ENCODE measurements at regions not wholly inside any gene's neighbourhood (a gene's known extent, or its start where the extent isn't known, plus 50 kb on each side); places are given as distances from the start of the nearest gene placed in this dataset.
"Not testable (repeated sequence)": the region's sequence is repeated elsewhere in the genome, so short reads cannot be mapped to it uniquely, and the experiment has no call there.

DNA sequence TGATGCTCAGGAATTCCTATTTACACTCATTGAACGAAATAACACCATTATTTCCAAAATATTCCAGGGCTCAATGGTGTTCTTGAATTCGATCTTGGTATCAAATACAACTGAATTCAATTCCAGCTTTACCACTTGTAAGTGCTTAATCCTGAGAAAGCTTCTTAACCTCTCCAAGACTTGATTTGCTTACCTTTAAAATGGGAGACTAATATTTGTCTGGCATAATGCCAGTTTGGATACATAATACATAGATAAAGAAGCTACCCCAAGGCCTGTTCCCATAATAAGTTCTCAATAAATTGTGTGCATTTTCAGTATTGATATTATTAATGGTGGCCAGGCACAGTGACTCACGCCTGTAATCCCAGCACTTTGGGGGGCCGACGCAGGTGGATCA, 368.9 kb upstream of the MAF start:
- DNase-seq, result no peak

DNA sequence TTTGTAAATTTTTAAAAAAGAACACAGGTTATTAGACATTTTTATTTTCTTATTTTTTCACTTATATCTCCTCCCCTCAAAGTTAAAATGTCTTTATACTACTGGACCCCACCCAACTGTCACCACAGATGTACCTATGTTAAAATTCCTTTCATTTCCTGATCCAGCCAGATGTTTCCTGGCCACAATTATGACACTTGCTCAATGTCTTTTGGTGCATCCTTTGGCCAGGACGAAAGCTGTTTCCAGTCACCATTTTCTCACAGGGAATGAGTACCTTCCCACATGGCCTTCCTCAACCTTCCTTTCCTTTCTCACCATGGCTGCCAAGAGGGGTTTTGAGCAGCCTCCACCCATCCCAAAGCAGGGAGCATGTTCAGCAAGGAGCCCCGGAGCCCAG, 365.7 kb upstream of the MAF start:
- no peak for DNase-seq

GRCh38 chr16:79965718-79966117, 365.2 kb upstream of the MAF start:
- DNase-seq, result no peak

- no peak for DNase-seq
These were observed 363.6 kb upstream of the MAF start for GRCh38 chr16:79964104-79964503.

- DNase-seq, result no peak
These were observed 362.4 kb upstream of the MAF start for GRCh38 chr16:79962962-79963361.

- no peak for DNase-seq
These were observed 358.7 kb upstream of the MAF start for GRCh38 chr16:79959226-79959625.

GRCh38 chr16:79954921-79955705, 354.6 kb upstream of the MAF start:
- DNase-seq, result no peak

DNA sequence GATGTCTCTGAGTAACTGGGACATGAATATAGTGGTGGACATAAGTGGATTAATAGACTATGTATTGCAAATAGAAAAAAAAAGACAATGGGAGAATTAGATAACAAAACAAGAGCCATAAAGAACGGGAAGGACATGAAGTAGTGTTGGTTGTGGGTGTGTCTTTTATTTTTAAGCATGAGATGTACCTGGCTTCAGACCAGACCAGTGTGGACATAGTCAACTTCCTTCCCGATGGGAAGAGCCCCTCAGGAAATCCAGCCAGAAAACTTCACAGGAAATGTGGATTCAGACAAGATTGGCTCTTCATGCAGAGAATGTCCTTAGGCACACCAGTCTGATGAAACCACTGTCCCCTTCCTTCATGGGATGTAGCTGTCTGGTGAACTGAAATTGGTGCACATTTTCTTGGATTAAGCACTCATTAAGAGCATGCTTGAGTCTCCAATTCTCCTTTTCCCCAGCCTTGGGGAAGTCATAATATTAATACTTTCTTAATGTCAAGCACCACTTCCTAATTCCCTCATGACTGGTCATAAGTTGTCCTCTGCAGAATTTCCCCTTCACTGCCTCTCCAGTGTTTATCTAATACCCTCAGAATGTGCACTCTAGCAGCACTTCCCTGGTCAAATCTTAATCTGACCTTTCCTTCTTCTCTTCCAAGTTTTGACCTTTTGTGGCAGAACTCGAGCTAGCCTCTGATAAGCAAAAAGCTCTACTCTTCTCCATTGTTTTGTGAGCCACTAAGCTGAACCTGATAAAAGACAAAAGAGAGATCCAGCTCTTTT, 350.6 kb upstream of the MAF start:
- DNase-seq, result no peak

- no peak for DNase-seq
These were observed 348.9 kb upstream of the MAF start for GRCh38 chr16:79949417-79949816.

DNA sequence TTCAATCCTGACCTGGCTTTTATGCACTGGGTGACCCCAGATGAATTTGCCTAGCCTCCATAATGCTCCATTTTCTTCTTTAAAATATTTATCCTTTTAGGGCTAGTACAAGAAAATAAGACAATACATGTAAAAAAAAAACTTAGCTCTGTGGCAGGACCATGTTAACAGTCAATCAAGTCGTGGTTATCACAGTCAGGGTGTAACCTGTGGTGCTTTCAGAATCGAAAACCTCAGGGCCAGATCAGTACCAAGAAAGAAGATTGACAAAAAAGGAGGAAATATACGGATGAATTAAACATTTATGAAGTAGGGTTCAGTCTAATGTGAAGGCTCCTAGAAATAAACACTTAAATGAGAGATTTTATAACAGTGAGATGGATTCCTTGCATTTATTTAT, 347.2 kb upstream of the MAF start:
- DNase-seq, result no peak

DNA sequence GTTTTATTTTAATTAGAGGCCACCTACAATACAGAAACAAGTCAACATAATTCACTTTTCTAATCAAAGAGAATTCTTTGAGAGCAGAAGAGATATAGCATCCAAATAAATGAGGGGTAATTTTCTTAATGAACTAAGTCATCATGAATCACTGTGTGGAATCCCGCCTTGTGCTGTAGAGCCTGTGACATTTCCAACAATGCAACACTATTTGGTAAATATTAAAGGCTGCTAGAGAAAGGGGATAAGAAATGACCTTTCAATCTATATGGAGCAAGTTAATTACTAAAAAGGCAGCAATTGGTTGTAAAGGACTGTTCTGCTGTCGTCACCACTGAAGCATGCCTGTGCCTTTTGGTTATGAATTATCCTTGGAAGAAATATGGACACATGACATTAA, 345.7 kb upstream of the MAF start:
- no peak for DNase-seq

DNA sequence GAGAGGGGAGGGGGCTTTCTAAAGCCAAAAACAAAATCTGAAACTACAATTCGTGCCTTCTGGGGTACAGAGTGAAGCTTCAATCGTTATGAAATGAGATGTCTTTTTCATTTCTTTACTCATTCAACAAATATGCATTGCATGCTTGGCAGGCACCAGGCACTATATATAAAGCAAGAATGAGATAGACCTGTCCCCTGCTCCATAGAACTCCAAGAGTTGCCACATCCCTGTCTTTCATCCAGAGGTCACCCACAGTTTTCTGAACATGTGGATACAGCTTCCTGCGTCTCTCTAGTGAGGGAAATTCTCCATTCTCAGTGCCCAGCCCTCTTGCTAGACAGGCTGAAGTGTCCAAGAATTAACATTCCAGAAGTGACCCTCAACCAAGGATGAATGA, 343.2 kb upstream of the MAF start:
- no peak for DNase-seq

DNA sequence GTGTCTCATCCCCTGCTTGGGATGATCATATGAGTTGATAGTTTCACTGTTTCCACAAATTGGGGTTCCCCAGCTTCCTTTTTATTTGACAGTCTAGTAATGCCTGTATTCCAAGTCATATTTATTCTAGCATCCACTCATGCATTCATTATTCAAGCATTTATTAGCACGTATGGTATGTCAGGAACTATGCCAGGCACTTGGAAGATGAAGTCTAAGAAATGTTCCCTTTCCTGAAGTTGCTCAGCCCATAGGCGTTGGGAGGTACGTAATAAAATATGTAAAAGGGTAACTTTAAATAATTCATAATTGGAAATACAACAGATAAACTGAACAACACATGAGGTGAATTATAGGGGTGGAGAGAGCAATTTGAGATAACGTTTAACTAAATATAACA, 338.0 kb upstream of the MAF start:
- DNase-seq, result no peak

- not testable (repeated sequence) for DNase-seq
These were observed 337.1 kb upstream of the MAF start for GRCh38 chr16:79937671-79938070.

GRCh38 chr16:79933603-79934002, 333.1 kb upstream of the MAF start:
- DNase-seq, result no peak

DNA sequence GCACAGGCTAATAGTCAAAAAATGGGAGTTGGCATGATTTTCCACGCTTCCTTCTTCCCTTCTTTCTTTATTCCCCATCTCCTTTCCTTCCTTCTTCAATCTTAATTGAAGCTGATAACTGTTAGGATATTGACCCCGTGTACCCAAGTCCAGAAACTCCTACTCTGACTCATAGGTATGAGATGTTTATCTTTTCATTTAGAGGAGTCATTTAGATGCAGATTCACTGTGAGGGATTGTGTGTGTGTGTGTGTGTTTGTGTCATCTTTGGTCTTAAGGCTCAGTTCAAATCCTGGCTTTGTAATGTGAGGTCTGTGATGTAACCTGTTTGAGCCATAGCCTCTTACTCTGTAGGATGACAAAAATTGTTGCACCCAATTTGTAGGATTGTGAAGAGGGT, 332.0 kb upstream of the MAF start:
- DNase-seq, result no peak

GRCh38 chr16:79931721-79932120, 331.2 kb upstream of the MAF start:
- no peak for DNase-seq

DNA sequence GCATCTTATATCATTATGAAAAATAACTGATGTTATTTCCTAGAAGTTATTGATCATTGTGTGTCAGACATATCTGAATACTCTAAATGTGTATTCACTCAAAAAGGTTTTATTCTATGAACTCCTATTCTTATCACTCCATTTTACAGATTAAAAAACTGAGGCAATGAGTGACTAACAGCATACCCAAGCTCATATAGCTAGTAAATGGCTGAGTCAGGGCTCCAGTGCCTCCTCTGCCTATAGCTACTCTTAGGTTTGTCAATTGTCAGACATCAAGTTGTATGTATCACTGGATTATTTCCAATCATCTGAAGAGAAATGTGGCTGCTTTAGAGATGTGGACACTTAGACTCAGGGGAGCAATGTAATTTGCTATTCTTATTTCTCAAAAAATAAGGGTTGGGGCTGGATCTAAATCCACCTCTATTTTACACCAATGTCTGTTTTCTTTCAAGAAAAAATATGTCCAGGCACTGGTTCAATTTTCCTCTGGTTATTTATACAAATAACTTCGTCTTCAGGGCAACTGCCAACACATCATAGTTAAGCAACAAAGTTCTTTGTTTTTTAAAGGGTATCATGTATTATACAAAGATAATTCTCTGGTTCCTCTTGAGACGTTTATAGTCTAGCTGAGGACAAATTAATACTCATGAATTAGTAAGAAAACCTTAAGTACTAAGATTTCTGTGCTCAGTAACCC, 328.9 kb upstream of the MAF start:
- DNase-seq, result no peak

GRCh38 chr16:79928142-79928873, 327.8 kb upstream of the MAF start:
- no peak for DNase-seq

DNA sequence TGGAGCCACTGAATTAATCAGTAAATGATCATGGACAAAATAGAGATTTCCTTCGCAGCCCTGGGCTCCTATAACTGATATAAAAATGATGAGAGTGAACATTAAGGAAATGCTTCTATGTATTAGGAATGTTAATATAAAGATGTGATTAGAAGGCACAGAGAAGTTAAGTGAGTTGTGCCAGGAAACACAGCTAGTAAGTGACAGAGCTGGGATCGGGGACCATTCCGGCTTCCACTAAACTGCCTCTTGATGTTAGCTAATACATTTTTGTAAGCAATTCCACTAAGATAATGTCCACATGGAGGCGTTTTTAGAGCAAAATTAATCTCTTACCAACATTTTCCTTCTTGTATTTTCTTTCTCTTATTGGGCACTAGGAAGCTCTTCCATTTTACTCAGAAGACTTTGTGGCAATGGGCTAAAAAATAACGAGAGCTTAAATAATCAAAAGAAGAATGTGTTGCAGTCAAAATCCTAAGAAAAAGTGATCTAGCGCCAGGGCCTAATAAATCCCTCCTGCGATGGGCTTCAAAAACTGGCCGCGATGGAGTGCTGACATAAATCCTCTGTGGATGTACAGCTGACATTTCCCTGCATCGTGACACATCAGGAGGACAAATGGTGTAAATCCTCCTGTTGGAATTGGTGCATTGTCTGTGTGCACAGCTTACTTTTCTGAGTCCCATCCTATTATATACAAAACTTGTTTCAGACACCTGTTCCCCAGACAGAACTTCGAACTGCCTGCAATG, 326.1 kb upstream of the MAF start:
- no peak for DNase-seq

DNA sequence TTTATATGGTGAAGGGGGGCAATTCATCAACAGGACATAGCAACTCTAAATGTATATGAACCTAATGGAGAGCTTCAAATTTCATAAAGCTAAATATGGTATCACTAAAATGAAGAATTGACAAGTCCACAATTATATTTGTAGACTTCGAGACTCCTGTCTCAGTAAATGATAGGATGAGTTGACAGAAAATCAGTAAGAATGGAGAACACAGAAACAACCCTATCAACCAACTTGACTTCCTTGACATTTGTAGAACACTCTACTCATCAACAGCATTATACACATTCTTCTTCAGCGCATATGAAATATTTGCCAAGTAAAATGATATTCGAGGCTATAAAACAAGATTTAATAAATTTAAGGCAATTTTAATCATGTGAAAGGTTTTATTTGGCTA, 322.9 kb upstream of the MAF start:
- no peak for DNase-seq

DNA sequence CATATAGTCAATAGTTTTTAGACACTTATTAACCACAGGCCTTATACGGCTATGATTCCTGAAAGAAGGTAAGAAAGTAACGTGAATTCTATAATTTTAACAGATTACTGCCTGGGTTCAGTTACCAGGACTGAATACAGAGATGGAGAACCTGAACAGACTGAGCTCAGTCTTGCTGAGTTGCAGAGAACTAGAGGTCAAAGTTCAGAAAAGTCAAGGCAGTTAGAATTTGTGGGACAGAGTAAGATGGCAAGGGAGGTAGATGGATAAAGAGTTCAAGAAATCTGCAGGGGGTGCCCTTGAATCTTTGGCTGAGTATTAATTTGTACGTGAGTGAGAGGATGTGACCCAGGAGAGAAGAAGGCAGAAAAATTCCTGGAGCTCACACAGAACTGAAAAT, 320.1 kb upstream of the MAF start:
- DNase-seq, result no peak

Data from stimulated activated naive CD4-positive, alpha-beta T cell treated with Interleukin-2 at 50 U/mL for 16 hours (primary cell).